ENCODE measurements at regions not wholly inside any gene's neighbourhood (a gene's known extent, or its start where the extent isn't known, plus 50 kb on each side); places are given as distances from the start of the nearest gene placed in this dataset.

GRCh38 chr7:45394117-45394708 lies 180.0 kb upstream of the ADCY1 start:
- no peak for DNase-seq (ENCODE audit: extremely low read depth in 1 of 11, low read depth in 9 of 11, low spot score in 4 of 11)

- no peak for DNase-seq (ENCODE audit: extremely low read depth in 1 of 11, low read depth in 9 of 11, low spot score in 4 of 11)
These were observed 175.1 kb upstream of the ADCY1 start for GRCh38 chr7:45399069-45399468.

DNA sequence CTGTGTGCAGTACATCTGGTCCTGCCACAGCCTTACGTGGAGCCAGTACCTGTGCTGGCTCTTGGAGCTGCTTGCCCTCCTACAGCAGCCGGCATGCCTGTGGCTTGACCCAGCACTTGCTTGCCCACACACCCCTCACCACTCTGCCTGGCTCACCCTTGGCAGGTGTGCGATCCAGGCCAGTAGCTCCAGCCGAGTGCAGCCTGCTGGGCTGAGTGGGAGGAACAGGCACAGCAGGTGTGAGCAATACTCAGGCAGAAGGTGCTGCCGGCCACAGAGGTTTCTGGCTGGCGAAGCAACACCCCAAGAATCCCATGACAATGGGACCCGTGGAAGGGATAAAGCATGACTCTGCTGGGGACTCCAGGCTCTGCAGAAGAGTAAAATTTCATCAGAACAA lies 173.5 kb upstream of the ADCY1 start:
- DNase-seq (ENCODE audit: extremely low read depth in 1 of 11, low read depth in 9 of 11, low spot score in 4 of 11), result no peak

DNA sequence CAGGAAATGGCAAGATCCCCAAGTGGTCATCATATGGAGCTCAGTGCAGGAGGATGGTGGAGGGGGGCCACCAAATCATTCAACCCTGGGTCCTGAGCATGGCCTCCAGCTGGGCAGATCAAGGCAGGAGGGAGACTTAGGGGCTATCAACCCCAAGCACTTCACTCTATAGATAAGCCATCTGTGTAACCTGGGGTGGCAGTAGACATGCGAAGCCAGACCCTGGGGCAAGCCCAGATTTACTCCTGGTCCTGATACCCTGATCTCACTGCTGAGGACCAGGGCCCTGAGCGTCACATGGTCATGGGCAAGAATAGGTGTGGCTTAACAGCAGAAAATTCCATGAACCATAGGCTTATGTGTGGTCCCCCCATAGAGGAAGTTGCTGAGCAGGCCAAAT lies 173.0 kb upstream of the ADCY1 start:
- no peak for DNase-seq (ENCODE audit: extremely low read depth in 1 of 11, low read depth in 9 of 11, low spot score in 4 of 11)

GRCh38 chr7:45401851-45402250 lies 172.3 kb upstream of the ADCY1 start:
- no peak for DNase-seq (ENCODE audit: extremely low read depth in 1 of 11, low read depth in 9 of 11, low spot score in 4 of 11)

- no peak for DNase-seq (ENCODE audit: extremely low read depth in 1 of 11, low read depth in 9 of 11, low spot score in 4 of 11)
These were observed 171.5 kb upstream of the ADCY1 start for GRCh38 chr7:45402480-45403218.

DNA sequence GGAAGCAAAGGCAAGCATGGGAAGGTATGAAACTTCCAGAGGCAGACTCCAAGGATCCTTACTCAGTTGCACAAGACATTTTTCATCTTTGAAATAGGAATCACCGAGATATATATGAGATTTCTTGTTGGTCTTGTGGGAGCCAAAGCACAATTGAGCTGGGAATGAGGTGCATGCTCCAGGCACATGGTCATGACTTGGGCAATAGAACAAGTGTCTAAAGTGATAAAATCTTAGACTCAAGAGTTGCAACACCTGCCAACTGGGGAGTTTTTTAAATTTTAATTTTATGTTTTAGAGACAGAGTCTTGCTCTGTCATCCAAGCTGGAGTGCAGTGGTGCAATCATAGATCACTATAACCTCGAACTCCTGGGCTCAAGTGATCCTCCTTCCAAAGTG lies 169.5 kb upstream of the ADCY1 start:
- no peak for DNase-seq (ENCODE audit: extremely low read depth in 1 of 11, low read depth in 9 of 11, low spot score in 4 of 11)

GRCh38 chr7:45407730-45408408 lies 166.3 kb upstream of the ADCY1 start:
- no peak for DNase-seq (ENCODE audit: extremely low read depth in 1 of 11, low read depth in 9 of 11, low spot score in 4 of 11)

GRCh38 chr7:45408409-45408737 lies 165.8 kb upstream of the ADCY1 start:
- DNase-seq (ENCODE audit: extremely low read depth in 1 of 11, low read depth in 9 of 11, low spot score in 4 of 11), result no peak

GRCh38 chr7:45410893-45411292 lies 163.3 kb upstream of the ADCY1 start:
- no peak for DNase-seq (ENCODE audit: extremely low read depth in 1 of 11, low read depth in 9 of 11, low spot score in 4 of 11)

GRCh38 chr7:45413419-45413818 lies 160.7 kb upstream of the ADCY1 start:
- no peak for DNase-seq (ENCODE audit: extremely low read depth in 1 of 11, low read depth in 9 of 11, low spot score in 4 of 11)

DNA sequence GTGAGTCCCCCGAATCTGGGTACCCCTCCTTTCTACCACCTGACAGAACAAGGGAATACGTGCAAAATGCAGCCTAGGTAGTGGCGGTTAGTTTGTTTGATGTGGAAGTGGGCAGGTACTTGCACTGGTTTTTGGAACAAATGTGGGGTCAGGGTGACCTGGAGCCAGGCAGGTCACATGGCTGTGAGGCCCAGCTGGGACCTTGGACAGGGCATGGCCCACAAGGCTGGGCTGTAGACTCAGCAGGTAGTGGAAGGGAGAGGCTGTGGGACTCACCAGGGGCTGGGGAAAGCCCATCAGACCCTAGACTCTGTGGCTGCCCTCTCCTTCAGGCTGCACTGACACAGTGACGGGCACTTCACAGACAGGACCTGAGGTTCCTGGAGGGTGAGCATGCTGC lies 159.9 kb upstream of the ADCY1 start:
- no peak for DNase-seq (ENCODE audit: extremely low read depth in 1 of 11, low read depth in 9 of 11, low spot score in 4 of 11)

GRCh38 chr7:45415265-45415664 lies 158.9 kb upstream of the ADCY1 start:
- DNase-seq (ENCODE audit: extremely low read depth in 1 of 11, low read depth in 9 of 11, low spot score in 4 of 11), result no peak

- no peak for DNase-seq (ENCODE audit: extremely low read depth in 1 of 11, low read depth in 9 of 11, low spot score in 4 of 11)
These were observed 157.3 kb upstream of the ADCY1 start for GRCh38 chr7:45416846-45417245.

GRCh38 chr7:45417268-45417667 lies 156.9 kb upstream of the ADCY1 start:
- no peak for DNase-seq (ENCODE audit: extremely low read depth in 1 of 11, low read depth in 9 of 11, low spot score in 4 of 11)

GRCh38 chr7:45417735-45418134 lies 156.4 kb upstream of the ADCY1 start:
- DNase-seq (ENCODE audit: extremely low read depth in 1 of 11, low read depth in 9 of 11, low spot score in 4 of 11), result no peak

DNA sequence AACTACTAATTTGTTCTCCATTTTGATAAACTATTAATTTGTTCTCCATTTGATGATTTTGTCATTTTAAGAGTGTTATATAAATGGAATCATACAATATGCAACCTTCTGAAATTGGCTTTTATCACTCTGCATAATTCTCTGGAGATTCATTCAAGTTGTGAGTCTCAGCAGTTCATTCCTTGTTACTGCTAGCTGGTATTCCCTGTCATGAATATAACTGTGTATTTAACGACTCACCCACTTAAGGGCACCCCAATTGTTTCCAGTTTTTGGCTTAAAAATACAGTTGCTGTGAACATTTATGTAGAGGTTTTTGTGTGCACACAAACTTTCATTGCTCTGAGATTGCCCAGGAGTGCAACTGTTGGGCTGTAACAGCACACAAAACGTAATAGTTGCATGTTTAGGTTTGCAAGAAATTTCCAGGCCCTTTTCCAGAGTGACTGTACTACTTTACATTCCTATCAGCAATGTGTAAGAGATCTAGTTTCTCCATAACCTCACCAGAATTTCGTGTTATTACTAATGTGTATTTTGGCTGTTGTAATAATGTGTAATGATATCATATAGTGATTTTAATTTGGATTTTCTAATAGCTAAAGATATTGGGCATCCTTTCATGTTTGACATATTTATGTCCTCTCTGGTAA lies 153.2 kb upstream of the ADCY1 start:
- no peak for DNase-seq (ENCODE audit: extremely low read depth in 1 of 11, low read depth in 9 of 11, low spot score in 4 of 11)

GRCh38 chr7:45421806-45422205 lies 152.4 kb upstream of the ADCY1 start:
- no peak for DNase-seq (ENCODE audit: extremely low read depth in 1 of 11, low read depth in 9 of 11, low spot score in 4 of 11)

DNA sequence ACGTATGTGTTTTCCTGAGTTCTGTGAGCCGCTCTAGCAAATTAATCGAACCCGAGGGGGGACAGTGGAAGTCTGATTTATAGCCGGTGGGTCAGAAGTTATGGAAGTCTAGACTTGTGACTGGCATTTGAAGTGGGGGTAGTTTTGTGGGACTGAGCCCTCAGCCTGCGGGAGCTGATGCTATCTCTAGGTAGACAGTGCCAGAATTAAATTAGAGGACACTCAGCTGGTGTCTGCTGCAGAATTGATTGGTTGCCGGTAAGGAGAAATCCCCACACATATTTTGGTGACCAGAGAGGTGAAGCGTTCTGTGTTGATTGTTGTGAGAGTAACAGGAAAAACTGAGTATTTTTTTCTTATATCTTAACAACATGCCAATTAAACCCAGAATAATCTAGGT lies 143.8 kb upstream of the ADCY1 start:
- no peak for DNase-seq (ENCODE audit: extremely low read depth in 1 of 11, low read depth in 9 of 11, low spot score in 4 of 11)

GRCh38 chr7:45434167-45434784 lies 139.9 kb upstream of the ADCY1 start:
- DNase-seq (ENCODE audit: extremely low read depth in 1 of 11, low read depth in 9 of 11, low spot score in 4 of 11), result no peak

All from renal cortex interstitium (tissue), 11 donors.